ENCODE measurements at regions not wholly inside any gene's neighbourhood (a gene's known extent, or its start where the extent isn't known, plus 50 kb on each side); places are given as distances from the start of the nearest gene placed in this dataset.

- no peaks in the 10 kb centered on the region for H3K79me2 ChIP-seq (ENCODE audit: control insufficient read depth, insufficient read depth, low read length)
- H3K9ac ChIP-seq (ENCODE audit: control insufficient read depth, extremely low read depth, insufficient read depth, low read length): no peak overlapping the region
- no peaks in the 10 kb centered on the region for H3K9me3 ChIP-seq (ENCODE audit: control insufficient read depth, low read depth, low read length)
- no peaks in the 10 kb centered on the region for H4K20me1 ChIP-seq (ENCODE audit: control insufficient read depth, extremely low read depth, insufficient read depth, low read length)
- H3K4me2 ChIP-seq (ENCODE audit: control insufficient read depth, extremely low read depth, insufficient read depth, low read depth, low read length): no peak overlapping the region
- TF ChIP-seq EZH2 (IDR thresholded peaks at IDR 0.05; ENCODE audit: low read length): no peak
- TF ChIP-seq, protein P1, sequence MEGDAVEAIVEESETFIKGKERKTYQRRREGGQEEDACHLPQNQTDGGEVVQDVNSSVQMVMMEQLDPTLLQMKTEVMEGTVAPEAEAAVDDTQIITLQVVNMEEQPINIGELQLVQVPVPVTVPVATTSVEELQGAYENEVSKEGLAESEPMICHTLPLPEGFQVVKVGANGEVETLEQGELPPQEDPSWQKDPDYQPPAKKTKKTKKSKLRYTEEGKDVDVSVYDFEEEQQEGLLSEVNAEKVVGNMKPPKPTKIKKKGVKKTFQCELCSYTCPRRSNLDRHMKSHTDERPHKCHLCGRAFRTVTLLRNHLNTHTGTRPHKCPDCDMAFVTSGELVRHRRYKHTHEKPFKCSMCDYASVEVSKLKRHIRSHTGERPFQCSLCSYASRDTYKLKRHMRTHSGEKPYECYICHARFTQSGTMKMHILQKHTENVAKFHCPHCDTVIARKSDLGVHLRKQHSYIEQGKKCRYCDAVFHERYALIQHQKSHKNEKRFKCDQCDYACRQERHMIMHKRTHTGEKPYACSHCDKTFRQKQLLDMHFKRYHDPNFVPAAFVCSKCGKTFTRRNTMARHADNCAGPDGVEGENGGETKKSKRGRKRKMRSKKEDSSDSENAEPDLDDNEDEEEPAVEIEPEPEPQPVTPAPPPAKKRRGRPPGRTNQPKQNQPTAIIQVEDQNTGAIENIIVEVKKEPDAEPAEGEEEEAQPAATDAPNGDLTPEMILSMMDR (optimal IDR thresholded peaks at IDR 0.05 in 1 of 3, IDR thresholded peaks at IDR 0.05 in 1 of 3, conservative IDR thresholded peaks at IDR 0.05 in 1 of 3; ENCODE audit: extremely low read depth in 1 of 3, insufficient read depth in 2 of 3, low read length in 3 of 3): no peak
- peaks cover 22% of the 10 kb centered on the region for H3K27me3 ChIP-seq (ENCODE audit: control insufficient read depth, extremely low read depth, insufficient read depth, low read length)
- H3K36me3 ChIP-seq (ENCODE audit: control insufficient read depth in 2 of 2, extremely low read depth in 1 of 2, insufficient read depth in 2 of 2, low read length in 2 of 2): no peaks in the 10 kb centered on the region
- no peaks in the 10 kb centered on the region for H3K9me1 ChIP-seq (ENCODE audit: control insufficient read depth, extremely low read depth, insufficient read depth, low read length)
- no peak overlapping the region for H3K4me3 ChIP-seq (ENCODE audit: control insufficient read depth in 2 of 3, extremely low read depth in 1 of 3, insufficient read depth in 2 of 3, low read depth in 1 of 3, low read length in 3 of 3)
- H3K4me1 ChIP-seq (ENCODE audit: control insufficient read depth, extremely low read depth, insufficient read depth, low read length): no peaks in the 10 kb centered on the region
- no peak overlapping the region for H2AFZ ChIP-seq (ENCODE audit: control insufficient read depth, low read length)
- dilution Hi-C loops (cut with MboI; ENCODE audit: extremely low pct_ligation_motif_present, low sequenced_read_pairs): no loop called here
- H3K27ac ChIP-seq (ENCODE audit: control insufficient read depth, insufficient read depth, low read length): no peak overlapping the region
- DNase-seq (ENCODE audit: low read depth, low spot score) (no peak), FAIRE-seq (no peak)
Observed at GRCh38 chr22:34797826-34798225, 268.1 kb upstream of the ISX start.

GRCh38 chr22:34798605-34799004 is 267.4 kb upstream of the ISX start:
- Histone ChIP-seq H3K9me1 (ENCODE audit: control insufficient read depth, extremely low read depth, insufficient read depth, low read length) (no peaks in the 10 kb centered on the region), H4K20me1 (ENCODE audit: control insufficient read depth, extremely low read depth, insufficient read depth, low read length) (no peaks in the 10 kb centered on the region), H3K27ac (ENCODE audit: control insufficient read depth, insufficient read depth, low read length) (no peak overlapping the region), H3K9ac (ENCODE audit: control insufficient read depth, extremely low read depth, insufficient read depth, low read length) (no peak overlapping the region), H2AFZ (ENCODE audit: control insufficient read depth, low read length) (no peak overlapping the region), H3K4me3 (ENCODE audit: control insufficient read depth in 2 of 3, extremely low read depth in 1 of 3, insufficient read depth in 2 of 3, low read depth in 1 of 3, low read length in 3 of 3) (no peak overlapping the region), H3K4me2 (ENCODE audit: control insufficient read depth, extremely low read depth, insufficient read depth, low read depth, low read length) (no peak overlapping the region), H3K79me2 (ENCODE audit: control insufficient read depth, insufficient read depth, low read length) (no peaks in the 10 kb centered on the region), H3K36me3 (ENCODE audit: control insufficient read depth in 2 of 2, extremely low read depth in 1 of 2, insufficient read depth in 2 of 2, low read length in 2 of 2) (no peaks in the 10 kb centered on the region), H3K27me3 (ENCODE audit: control insufficient read depth, extremely low read depth, insufficient read depth, low read length) (peaks cover 22% of the 10 kb centered on the region), H3K9me3 (ENCODE audit: control insufficient read depth, low read depth, low read length) (no peaks in the 10 kb centered on the region), H3K4me1 (ENCODE audit: control insufficient read depth, extremely low read depth, insufficient read depth, low read length) (no peaks in the 10 kb centered on the region)
- dilution Hi-C loops (cut with MboI; ENCODE audit: extremely low pct_ligation_motif_present, low sequenced_read_pairs): no loop called here
- DNase-seq (ENCODE audit: low read depth, low spot score) (no peak), FAIRE-seq (no peak)
- TF ChIP-seq EZH2 (IDR thresholded peaks at IDR 0.05; ENCODE audit: low read length): no peak
- TF ChIP-seq, protein P1 (optimal IDR thresholded peaks at IDR 0.05 in 1 of 3, IDR thresholded peaks at IDR 0.05 in 1 of 3, conservative IDR thresholded peaks at IDR 0.05 in 1 of 3; ENCODE audit: extremely low read depth in 1 of 3, insufficient read depth in 2 of 3, low read length in 3 of 3): no peak

Data from keratinocyte (primary cell).